ENCODE measurements at regions not wholly inside any gene's neighbourhood (a gene's known extent, or its start where the extent isn't known, plus 50 kb on each side); places are given as distances from the start of the nearest gene placed in this dataset.
"Not testable (repeated sequence)": the region's sequence is repeated elsewhere in the genome, so short reads cannot be mapped to it uniquely, and the experiment has no call there.

- POLR2A ChIA-PET: no interaction called here
Measured at GRCh38 chr3:139123377-139124095, 78.8 kb upstream of the PRR23C start.

GRCh38 chr3:139124197-139124596 lies 79.5 kb upstream of the PRR23C start:
- H3K9me3 ChIP-seq (ENCODE audit: control insufficient read depth, insufficient read depth, low read depth, low read length): no peaks in the 10 kb centered on the region
- ChIA-PET POLR2A (no interaction called here), CTCF (interaction anchor here (1.6 kb wide), 1 partner anchor 12 kb away, joined by 8 read pairs; no protein-coding TSS in a partner anchor)

More at GRCh38 chr3:139123377-139124095, 78.8 kb upstream of the PRR23C start:
- CTCF ChIA-PET: interaction anchor here (1.6 kb wide), 1 partner anchor 12 kb away, joined by 8 read pairs; no protein-coding TSS in a partner anchor
- H3K4me1 ChIP-seq (ENCODE audit: control insufficient read depth, insufficient read depth, low read length): no peaks in the 10 kb centered on the region
- TF ChIP-seq BCL11A (tag by site-specific recombination; IDR thresholded peaks at IDR 0.05; ENCODE audit: low read depth): no peak
- TF ChIP-seq EGR2 (tag by site-specific recombination; IDR thresholded peaks at IDR 0.05; ENCODE audit: low read depth): no peak
- no peaks in the 10 kb centered on the region for H3K36me3 ChIP-seq (ENCODE audit: control insufficient read depth in 2 of 2, insufficient read depth in 1 of 2, low read length in 2 of 2)
- H3K27ac ChIP-seq (ENCODE audit: extremely low read depth, low read depth, low read length): no peak overlapping the region
- H3K9me3 ChIP-seq (ENCODE audit: control insufficient read depth, insufficient read depth, low read depth, low read length): no peaks in the 10 kb centered on the region
- no peak overlapping the region for H3K4me3 ChIP-seq (ENCODE audit: low read depth, low read length)

GRCh38 chr3:139127101-139127500 lies 82.4 kb upstream of the PRR23C start:
- Histone ChIP-seq H3K9me3 (ENCODE audit: control insufficient read depth, insufficient read depth, low read depth, low read length) (no peaks in the 10 kb centered on the region), H3K4me3 (ENCODE audit: low read depth, low read length) (no peak overlapping the region), H3K27ac (ENCODE audit: extremely low read depth, low read depth, low read length) (no peak overlapping the region), H3K36me3 (ENCODE audit: control insufficient read depth in 2 of 2, insufficient read depth in 1 of 2, low read length in 2 of 2) (no peaks in the 10 kb centered on the region), H3K4me1 (ENCODE audit: control insufficient read depth, insufficient read depth, low read length) (no peaks in the 10 kb centered on the region)
- CTCF ChIA-PET: no interaction called here
- no peak for TF ChIP-seq ZNF664 (tag by site-specific recombination; IDR thresholded peaks at IDR 0.05)
- peak; percentile 50 for TF ChIP-seq ZBTB17 (tag by site-specific recombination; IDR thresholded peaks at IDR 0.05)
- POLR2A ChIA-PET: no interaction called here

More at GRCh38 chr3:139124197-139124596, 79.5 kb upstream of the PRR23C start:
- Histone ChIP-seq H3K4me3 (ENCODE audit: low read depth, low read length) (no peak overlapping the region), H3K27ac (ENCODE audit: extremely low read depth, low read depth, low read length) (no peak overlapping the region), H3K36me3 (ENCODE audit: control insufficient read depth in 2 of 2, insufficient read depth in 1 of 2, low read length in 2 of 2) (no peaks in the 10 kb centered on the region), H3K4me1 (ENCODE audit: control insufficient read depth, insufficient read depth, low read length) (no peaks in the 10 kb centered on the region)
- TF ChIP-seq ZNF513 (tag by site-specific recombination; IDR thresholded peaks at IDR 0.05): no peak
- TF ChIP-seq ZNF157 (tag by site-specific recombination; IDR thresholded peaks at IDR 0.05): no peak

GRCh38 chr3:139127629-139128028 lies 82.9 kb upstream of the PRR23C start:
- H3K36me3 ChIP-seq (ENCODE audit: control insufficient read depth in 2 of 2, insufficient read depth in 1 of 2, low read length in 2 of 2); H3K27ac ChIP-seq (ENCODE audit: extremely low read depth, low read depth, low read length); POLR2A ChIA-PET; H3K9me3 ChIP-seq (ENCODE audit: control insufficient read depth, insufficient read depth, low read depth, low read length); CTCF ChIA-PET; H3K4me3 ChIP-seq (ENCODE audit: low read depth, low read length); H3K4me1 ChIP-seq (ENCODE audit: control insufficient read depth, insufficient read depth, low read length): not testable (repeated sequence)

GRCh38 chr3:139128803-139129202 lies 84.1 kb upstream of the PRR23C start:
- Histone ChIP-seq H3K9me3 (ENCODE audit: control insufficient read depth, insufficient read depth, low read depth, low read length) (no peaks in the 10 kb centered on the region), H3K36me3 (ENCODE audit: control insufficient read depth in 2 of 2, insufficient read depth in 1 of 2, low read length in 2 of 2) (no peaks in the 10 kb centered on the region), H3K4me1 (ENCODE audit: control insufficient read depth, insufficient read depth, low read length) (no peaks in the 10 kb centered on the region), H3K27ac (ENCODE audit: extremely low read depth, low read depth, low read length) (no peak overlapping the region), H3K4me3 (ENCODE audit: low read depth, low read length) (no peak overlapping the region)
- CTCF ChIA-PET: no interaction called here
- POLR2A ChIA-PET: no interaction called here
- no peak for TF ChIP-seq ZNF214 (tag by site-specific recombination; IDR thresholded peaks at IDR 0.05; ENCODE audit: borderline replicate concordance)
- no peak for TF ChIP-seq ZNF404 (tag by site-specific recombination; IDR thresholded peaks at IDR 0.05)
- TF ChIP-seq ZNF155 (tag by site-specific recombination; IDR thresholded peaks at IDR 0.05): no peak
- no peak for TF ChIP-seq ZBTB17 (tag by site-specific recombination; IDR thresholded peaks at IDR 0.05)
- TF ChIP-seq HOXA7 (CRISPR knock-in tag; IDR thresholded peaks at IDR 0.05; ENCODE audit: borderline replicate concordance): no peak
- TF ChIP-seq ZNF10 (tag by site-specific recombination; IDR thresholded peaks at IDR 0.05): no peak
- TF ChIP-seq ZBTB20 (tag by site-specific recombination; IDR thresholded peaks at IDR 0.05): no peak
- TF ChIP-seq ZNF24 (tag by site-specific recombination; IDR thresholded peaks at IDR 0.05): no peak
- no peak for TF ChIP-seq ZNF654 (tag by site-specific recombination; IDR thresholded peaks at IDR 0.05; ENCODE audit: low read depth)
- TF ChIP-seq PRDM2 (tag by site-specific recombination; IDR thresholded peaks at IDR 0.05; ENCODE audit: borderline replicate concordance): no peak
- TF ChIP-seq BCL11B (tag by site-specific recombination; IDR thresholded peaks at IDR 0.05; ENCODE audit: low read depth): no peak
